H1 (cell line): ENCODE measurements at regions not wholly inside any gene's neighbourhood (a gene's known extent, or its start where the extent isn't known, plus 50 kb on each side); places are given as distances from the start of the nearest gene placed in this dataset.

ENCODE experiments used
- CTCF ChIA-PET: fragments of 300-600 bp; sonication (Branson Sonifier 250); formaldehyde crosslinking; loops from one replicate; lab custom pipeline; 2021; ENCODE audit not compliant: partially characterized antibody; lab: Charles Lee
- POLR2A ChIA-PET: fragments of 300-600 bp; sonication (Branson Sonifier 250); formaldehyde crosslinking; loops from one replicate; lab custom pipeline; 2021; ENCODE audit warnings: inconsistent platforms; ENCODE audit not compliant: partially characterized antibody; lab: Charles Lee
- DNase-seq, 2 experiments: peaks; one replicate each; pipeline versions ENCODE4 v3.0.0 to v3.0.0-alpha.2; 2010 to 2022; ENCODE audit warnings: low spot score in 2 of 2, low read depth in 1 of 2, mixed read lengths in 1 of 2
- FAIRE-seq: peaks from 2 replicates; lab custom pipeline; 2011; peaks lifted over from hg19 to GRCh38; lab: Jason Lieb, UNC
- H2AFZ ChIP-seq: 2 replicates; pipeline ENCODE4 v1.8.1; 2012; ENCODE audit warnings: low read length, inconsistent platforms
- H2AK5ac ChIP-seq: 2 replicates; pipeline ENCODE4 v1.6.1; 2013; ENCODE audit warnings: low read depth, low read length
- H2BK120ac ChIP-seq: replicated peaks from 2 replicates; pipeline ENCODE3; 2013; ENCODE audit warnings: low read depth, low read length, inconsistent platforms
- H2BK12ac ChIP-seq: 2 replicates; pipeline ENCODE4 v1.6.1; 2013; ENCODE audit warnings: low read depth, low read length
- H2BK15ac ChIP-seq: 2 replicates; pipeline ENCODE4 v1.6.1; 2013; ENCODE audit warnings: low read length
- H2BK20ac ChIP-seq: 2 replicates; pipeline ENCODE4 v1.6.1; 2013; ENCODE audit warnings: low read length
- H2BK5ac ChIP-seq: 2 replicates; pipeline ENCODE4 v1.6.1; 2013; ENCODE audit warnings: low read depth, low read length
- H3K14ac ChIP-seq: 2 replicates; pipeline ENCODE4 v1.6.1; 2013; ENCODE audit warnings: inconsistent platforms; ENCODE audit not compliant: insufficient read length
- H3K18ac ChIP-seq: 2 replicates; pipeline ENCODE4 v1.6.1; 2013; ENCODE audit warnings: low read length; ENCODE audit errors: extremely low read depth
- H3K23ac ChIP-seq: 2 replicates; pipeline ENCODE4 v1.6.1; 2013; ENCODE audit warnings: inconsistent platforms; ENCODE audit not compliant: insufficient read length
- H3K23me2 ChIP-seq: 2 replicates; pipeline ENCODE4 v1.6.1; 2013; ENCODE audit warnings: low read depth, low read length
- H3K27ac ChIP-seq: 2 replicates; pipeline ENCODE4 v1.6.1; 2011; ENCODE audit warnings: low read depth, low read length, inconsistent platforms
- H3K27me3 ChIP-seq, 4 experiments: replicated peaks in 1 of 4; 1 replicate in 1 of 4; 2 replicates in 3 of 4; pipeline versions ENCODE4 v1.6.1 to v1.8.1; 2011 to 2013; ENCODE audit warnings: low read length in 3 of 4, mild to moderate bottlenecking in 3 of 4, inconsistent platforms in 2 of 4, mixed read lengths in 2 of 4, moderate library complexity in 1 of 4; ENCODE audit not compliant: control insufficient read depth in 3 of 4, insufficient read depth in 3 of 4; ENCODE audit errors: extremely low read depth in 1 of 4
- H3K36me3 ChIP-seq, 4 experiments: 2 replicates each; pipeline versions ENCODE4 v1.6.1 to v1.8.1; 2011 to 2013; ENCODE audit warnings: mild to moderate bottlenecking in 4 of 4, low read length in 3 of 4, moderate library complexity in 2 of 4, control low read depth in 1 of 4, inconsistent platforms in 1 of 4; ENCODE audit not compliant: insufficient read depth in 4 of 4, control insufficient read depth in 2 of 4
- H3K4ac ChIP-seq: replicated peaks from 2 replicates; pipeline ENCODE3; 2013; ENCODE audit warnings: low read length, low read depth, mixed read lengths, inconsistent platforms; ENCODE audit not compliant: insufficient read length
- H3K4me1 ChIP-seq, 4 experiments: replicated peaks in 1 of 4; 1 replicate in 1 of 4; 2 replicates in 3 of 4; pipeline versions ENCODE4 v1.6.1 to v1.8.1; 2011 to 2013; ENCODE audit warnings: low read length in 3 of 4, inconsistent platforms in 2 of 4, mixed read lengths in 1 of 4; ENCODE audit not compliant: insufficient read depth in 4 of 4, control insufficient read depth in 3 of 4
- H3K4me2 ChIP-seq, 2 experiments: 2 replicates each; pipeline versions ENCODE4 v1.6.1 to v1.8.1; 2011 to 2013; ENCODE audit warnings: low read depth in 2 of 2, low read length in 2 of 2, control low read depth in 1 of 2, inconsistent platforms in 1 of 2, mild to moderate bottlenecking in 1 of 2; ENCODE audit not compliant: insufficient read depth in 1 of 2
- H3K4me3 ChIP-seq, 4 experiments: fragments of 200-600, 300-600 bp in 1 of 4; sonication (generic), shearing (Covaris generic), sonication (Bioruptor Twin) in 1 of 4; 2 replicates each; pipeline versions ENCODE4 v1.5.1 to v1.8.1; 2011 to 2016; ENCODE audit warnings: low read length in 4 of 4, low read depth in 3 of 4, control low read depth in 2 of 4, inconsistent platforms in 2 of 4, mild to moderate bottlenecking in 2 of 4, mixed read lengths in 1 of 4, moderate library complexity in 1 of 4; ENCODE audit not compliant: insufficient read depth in 2 of 4; ENCODE audit errors: extremely low read depth in 1 of 4
- H3K56ac ChIP-seq: replicated peaks from 2 replicates; pipeline ENCODE3; 2013; ENCODE audit warnings: low read depth, mild to moderate bottlenecking, mixed read lengths, low read length, inconsistent platforms; ENCODE audit not compliant: insufficient read length
- H3K79me1 ChIP-seq: 2 replicates; pipeline ENCODE4 v1.6.1; 2013; ENCODE audit warnings: low read depth, low read length, control low read depth
- H3K79me2 ChIP-seq, 2 experiments: 2 replicates each; pipeline versions ENCODE4 v1.6.1 to v1.8.1; 2012 to 2013; ENCODE audit warnings: low read length in 2 of 2, mild to moderate bottlenecking in 2 of 2, inconsistent platforms in 1 of 2; ENCODE audit not compliant: insufficient read depth in 2 of 2, control insufficient read depth in 1 of 2
- H3K9ac ChIP-seq, 4 experiments: replicated peaks in 1 of 4; 1 replicate in 1 of 4; 2 replicates in 3 of 4; pipeline versions ENCODE4 v1.6.1 to v1.8.1; 2011 to 2013; ENCODE audit warnings: low read depth in 3 of 4, low read length in 3 of 4, control low read depth in 2 of 4, mild to moderate bottlenecking in 2 of 4, moderate library complexity in 2 of 4, inconsistent platforms in 1 of 4; ENCODE audit errors: extremely low read depth in 1 of 4
- H3K9me3 ChIP-seq, 2 experiments: 2 replicates each; pipeline versions ENCODE4 v1.6.1 to v1.8.1; 2012 to 2013; ENCODE audit warnings: mild to moderate bottlenecking in 2 of 2, moderate library complexity in 2 of 2, control low read depth in 1 of 2, inconsistent platforms in 1 of 2, low read depth in 1 of 2, low read length in 1 of 2, mixed read lengths in 1 of 2; ENCODE audit not compliant: insufficient read depth in 2 of 2
- H4K20me1 ChIP-seq, 2 experiments: replicated peaks in 1 of 2; 2 replicates each; pipeline versions ENCODE3 to v1.8.1; 2011 to 2013; ENCODE audit warnings: inconsistent platforms in 2 of 2, low read length in 2 of 2, mild to moderate bottlenecking in 1 of 2; ENCODE audit not compliant: insufficient read depth in 2 of 2, control insufficient read depth in 1 of 2
- H4K5ac ChIP-seq: 2 replicates; pipeline ENCODE4 v1.6.1; 2013; ENCODE audit warnings: low read length, low read depth, mixed read lengths, inconsistent platforms; ENCODE audit not compliant: insufficient read length
- H4K8ac ChIP-seq: 2 replicates; pipeline ENCODE4 v1.8.0; 2013; ENCODE audit warnings: mild to moderate bottlenecking, moderate library complexity, low read length, inconsistent platforms; ENCODE audit not compliant: insufficient read depth; ENCODE audit errors: extremely low read depth
- H4K91ac ChIP-seq: replicated peaks from 2 replicates; pipeline ENCODE3; 2013; ENCODE audit warnings: low read length, mixed read lengths, inconsistent platforms; ENCODE audit not compliant: insufficient read length
- CHD2 ChIP-seq: IDR thresholded peaks from 2 replicates; pipeline ENCODE4 v1.6.1; 2012; ENCODE audit warnings: low read length, improper control_type of control experiment
- EZH2 ChIP-seq: fragments of 200-600 bp; sonication (generic); IDR thresholded peaks from 2 replicates; pipeline ENCODE4 v1.7.1; 2012; ENCODE audit warnings: low read depth, mild to moderate bottlenecking, moderate library complexity, low read length, inconsistent platforms; ENCODE audit not compliant: severe bottlenecking
- KDM4A ChIP-seq: IDR thresholded peaks from one replicate; pipeline ENCODE4 v1.7.1; 2012; ENCODE audit warnings: low read depth, mild to moderate bottlenecking, moderate library complexity, low read length, inconsistent platforms; ENCODE audit not compliant: severe bottlenecking
- KDM5A ChIP-seq: fragments of 200-600 bp; IDR thresholded peaks from 2 replicates; pipeline ENCODE4 v1.7.1; 2012; ENCODE audit warnings: mild to moderate bottlenecking, low read length, inconsistent platforms, mixed read lengths
- SAP30 ChIP-seq: fragments of 300-600 bp; sonication (generic); IDR thresholded peaks from 2 replicates; pipeline ENCODE4 v1.7.1; 2012; ENCODE audit warnings: low read length, moderate library complexity, mild to moderate bottlenecking, inconsistent platforms; ENCODE audit not compliant: insufficient read depth, insufficient replicate concordance
- SIX5 ChIP-seq: IDR thresholded peaks from 2 replicates; pipeline ENCODE4 v1.6.1; 2011; ENCODE audit warnings: mild to moderate bottlenecking, low read depth, low read length
- TAF1 ChIP-seq: IDR thresholded peaks from 2 replicates; pipeline ENCODE4 v1.6.1; 2011; ENCODE audit warnings: mild to moderate bottlenecking, low read depth, low read length
- WGBS, 2 experiments: shearing (Covaris generic) in 1 of 2; methylation state at CpG; one replicate each; pipeline versions ENCODE4 v1.1.6 to v1.1.7; 2013 to 2015; ENCODE audit warnings: low lambda C conversion rate in 2 of 2, mixed read lengths in 2 of 2, inconsistent platforms in 1 of 2, low coverage in 1 of 2, missing lambda C conversion rate in 1 of 2; ENCODE audit not compliant: insufficient replicate concordance in 2 of 2, insufficient coverage in 1 of 2, insufficient read length in 1 of 2; ENCODE audit errors: extremely low coverage in 1 of 2, missing lambda C conversion rate in 1 of 2; 5-methylcytosine and 5-hydroxymethylcytosine counted together

GRCh38 chr2:38502107-38502506 lies 100.6 kb downstream of the HNRNPLL start:
- no peak overlapping the region for H3K14ac ChIP-seq
- H2BK12ac ChIP-seq, result no peak overlapping the region
- no peak overlapping the region for H3K23ac ChIP-seq
- H3K9ac ChIP-seq, result no peak overlapping the region
- H3K9me3 ChIP-seq, result no peaks in the 10 kb centered on the region; a peak in 2 of 4 replicates
- no peaks in the 10 kb centered on the region for H3K79me1 ChIP-seq
- 85% methylated on average over 1 of the region's 1 CpG; no CpG with 5 or more reads in 1 of the 2 experiments for WGBS, 2 experiments
- no peak overlapping the region for H2AK5ac ChIP-seq
- no peaks in the 10 kb centered on the region for H3K79me2 ChIP-seq
- H2BK20ac ChIP-seq, result no peak overlapping the region
- H2BK5ac ChIP-seq, result no peak overlapping the region
- no peaks in the 10 kb centered on the region for H3K27me3 ChIP-seq
- no peaks in the 10 kb centered on the region for H3K23me2 ChIP-seq
- no peak overlapping the region for H3K27ac ChIP-seq
- no peak for FAIRE-seq
- H3K4me1 ChIP-seq, result peaks cover 3 to 18% (median 7%) of the 10 kb centered on the region in 4 experiments
- TF ChIP-seq KDM5A, result no peak
- TF ChIP-seq SIX5, result no peak
- no peak for TF ChIP-seq SAP30
- TF ChIP-seq CHD2, result no peak
- no peak for TF ChIP-seq EZH2
- TF ChIP-seq KDM4A, result no peak
- TF ChIP-seq TAF1, result no peak
- TF ChIP-seq, all 59 proteins: peak for 0
- H3K18ac ChIP-seq, result no peak overlapping the region
- no peak overlapping the region for H3K56ac ChIP-seq
- H4K20me1 ChIP-seq, result no peaks in the 10 kb centered on the region
- H2BK15ac ChIP-seq, result no peak overlapping the region
- no peak overlapping the region for H2AFZ ChIP-seq
- no peak overlapping the region for H3K4me3 ChIP-seq
- POLR2A ChIA-PET, result no interaction called here
- H4K91ac ChIP-seq, result no peak overlapping the region
- H3K4ac ChIP-seq, result no peak overlapping the region
- H3K4me2 ChIP-seq, result no peak overlapping the region
- no peak overlapping the region for H4K5ac ChIP-seq
- H4K8ac ChIP-seq, result no peak overlapping the region
- no peak overlapping the region for H2BK120ac ChIP-seq
- no peaks in the 10 kb centered on the region for H3K36me3 ChIP-seq
- no peak for DNase-seq
- CTCF ChIA-PET, result interaction anchor here (1.8 kb wide), 1 partner anchor 187 kb away, joined by 4 read pairs; no protein-coding TSS in a partner anchor
